GM21786 (cell line): ENCODE measurements at regions not wholly inside any gene's neighbourhood (a gene's known extent, or its start where the extent isn't known, plus 50 kb on each side); places are given as distances from the start of the nearest gene placed in this dataset.
A peak's percentile ranks its signal among the peaks of the same experiment; 100 is the strongest.

Experiments
- ATAC-seq: cut with Tn5 transposase; IDR thresholded peaks from one replicate; pipeline ENCODE4 v1.9.1; 2021; ENCODE audit not compliant: unreplicated experiment

DNA sequence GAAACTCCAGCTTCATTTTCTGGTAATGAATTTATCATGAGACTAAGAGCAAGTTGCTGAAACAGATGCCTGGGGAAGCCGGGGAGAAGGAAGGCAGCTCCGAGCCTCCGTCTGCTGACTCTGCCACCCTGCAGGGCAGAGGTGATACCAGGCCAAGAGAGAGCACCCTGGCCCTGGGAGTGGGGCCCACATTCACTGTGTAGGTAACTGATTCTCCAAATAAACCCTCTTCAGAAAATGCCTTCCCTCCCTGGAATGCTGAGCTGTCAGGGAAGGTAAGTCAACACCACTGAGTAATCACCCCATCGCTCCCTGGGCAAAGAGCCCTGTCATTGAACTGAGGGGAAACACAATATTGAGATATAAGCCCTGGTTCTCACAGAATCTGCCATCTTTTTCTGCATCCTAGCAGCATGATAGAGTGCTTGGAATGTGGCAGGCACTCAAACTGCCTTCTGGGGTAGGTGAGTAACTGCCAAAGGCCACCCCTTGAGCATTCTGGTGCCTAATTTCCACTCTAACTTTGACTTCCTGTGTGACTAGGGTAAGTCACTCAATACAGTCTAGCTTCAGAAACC lies 147.6 kb downstream of the SPATA19 start:
- no peak for ATAC-seq

DNA sequence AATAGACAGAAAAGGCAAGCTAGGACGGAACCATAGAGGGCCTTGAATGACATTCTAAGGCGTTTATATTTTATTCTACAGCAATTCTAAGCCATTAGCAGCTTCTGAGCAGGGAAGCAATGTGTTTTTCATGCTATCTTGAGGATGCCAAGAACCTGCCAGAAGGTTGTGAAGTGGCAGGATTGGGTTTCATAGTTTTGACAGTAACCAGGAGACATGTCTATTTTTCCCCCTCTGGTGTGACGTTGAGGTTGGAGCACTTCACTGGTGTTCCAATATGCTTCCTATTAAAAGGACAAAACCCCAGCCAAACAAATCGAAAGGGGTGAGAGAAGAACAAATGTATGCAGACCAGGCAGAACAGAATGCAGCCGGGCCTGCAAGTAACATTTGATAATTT lies 148.2 kb downstream of the SPATA19 start:
- ATAC-seq, result no peak

DNA sequence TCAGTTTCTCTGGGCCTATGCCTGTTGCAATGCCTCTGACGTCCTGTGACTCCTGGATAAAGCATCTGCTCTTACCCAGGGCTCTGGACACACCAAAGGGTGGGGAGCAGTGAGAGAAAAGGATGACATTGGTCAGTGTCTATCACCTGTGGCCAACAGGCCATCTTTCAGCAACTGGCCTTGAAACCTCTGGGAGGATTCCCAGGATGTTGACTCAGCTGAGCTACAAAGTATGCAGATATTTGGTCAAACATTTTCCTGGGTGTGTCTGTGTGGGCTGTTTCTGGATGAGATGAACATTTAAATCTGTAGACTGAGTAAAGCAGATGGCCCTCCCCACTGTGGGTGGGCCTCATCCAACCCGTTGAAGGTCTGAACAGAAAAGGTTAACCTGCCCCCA lies 149.9 kb downstream of the SPATA19 start:
- ATAC-seq, result no peak

DNA sequence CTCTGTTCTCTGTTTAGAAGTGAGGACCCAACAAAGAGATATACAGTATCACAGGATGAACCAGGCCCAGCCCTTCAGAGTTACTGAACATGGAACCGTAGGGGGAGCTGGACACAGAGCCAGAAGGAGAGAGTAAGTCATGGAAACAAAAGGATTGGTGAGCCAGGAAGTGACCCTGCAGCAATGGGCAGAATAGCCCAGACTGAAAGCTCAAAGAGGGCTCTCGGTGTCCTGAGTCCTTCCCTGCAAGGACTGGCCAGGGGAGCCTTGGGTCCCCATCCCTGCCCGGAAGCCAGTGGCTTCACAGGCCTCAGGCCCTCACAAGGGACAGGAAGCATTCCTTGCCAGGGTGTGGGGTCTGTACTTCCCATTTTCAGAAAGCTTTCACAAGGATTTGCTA lies 150.6 kb downstream of the SPATA19 start:
- no peak for ATAC-seq

DNA sequence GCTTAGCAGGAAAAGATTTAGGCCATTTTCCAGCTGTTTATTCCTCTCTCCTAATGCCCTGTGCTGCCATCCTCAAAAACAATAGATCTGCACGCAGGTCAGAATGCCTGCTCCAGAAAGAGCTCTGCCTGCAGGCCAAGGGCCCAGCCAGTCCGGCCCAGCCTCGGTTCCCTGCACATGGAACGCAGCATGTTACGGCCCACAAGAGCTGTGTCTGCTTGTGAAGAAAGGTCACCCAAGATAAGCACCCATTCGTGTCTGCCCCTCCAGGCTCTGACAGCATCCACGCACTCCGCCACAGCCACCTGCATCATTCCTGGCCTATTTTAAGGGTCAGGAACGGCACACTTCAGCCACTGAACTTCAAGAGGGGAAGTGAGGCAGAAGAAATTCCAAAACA lies 152.2 kb downstream of the SPATA19 start:
- ATAC-seq, result no peak

DNA sequence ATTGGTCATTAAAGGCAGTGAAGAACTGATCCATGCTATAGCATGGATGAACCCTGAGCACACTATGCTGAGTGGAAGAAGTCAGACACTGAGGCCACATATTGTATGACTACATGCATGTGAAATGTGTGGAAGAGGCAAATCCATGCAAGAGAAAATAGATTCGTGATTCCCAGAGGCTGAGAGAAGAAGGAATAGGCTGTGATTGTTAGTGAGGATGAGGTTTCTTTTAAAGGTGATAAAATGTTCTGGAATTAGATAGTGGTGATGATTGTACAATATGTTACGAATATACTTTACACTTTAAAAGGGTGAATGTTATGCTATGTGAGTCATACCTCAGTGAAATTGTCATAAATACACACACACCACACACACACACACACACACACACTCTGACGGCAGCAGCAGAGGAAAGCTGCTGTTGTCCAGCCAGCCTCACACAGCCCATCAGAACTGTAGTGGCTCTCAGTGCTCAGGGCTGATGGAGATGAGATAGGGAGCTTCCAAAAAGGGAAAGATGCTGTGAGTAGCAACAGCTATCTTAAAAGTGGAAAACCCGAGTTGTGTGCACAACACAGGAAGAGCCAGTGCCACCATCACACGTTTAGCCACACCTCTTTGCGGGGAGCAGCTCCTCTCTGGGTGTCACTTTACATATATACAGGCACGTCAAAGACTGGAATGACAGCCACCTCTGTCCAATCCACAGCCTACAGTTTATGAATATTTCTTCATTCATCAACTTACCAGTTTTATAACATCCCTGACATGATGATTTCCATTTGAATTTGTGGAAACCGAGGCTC lies 153.0 kb downstream of the SPATA19 start:
- no peak for ATAC-seq

DNA sequence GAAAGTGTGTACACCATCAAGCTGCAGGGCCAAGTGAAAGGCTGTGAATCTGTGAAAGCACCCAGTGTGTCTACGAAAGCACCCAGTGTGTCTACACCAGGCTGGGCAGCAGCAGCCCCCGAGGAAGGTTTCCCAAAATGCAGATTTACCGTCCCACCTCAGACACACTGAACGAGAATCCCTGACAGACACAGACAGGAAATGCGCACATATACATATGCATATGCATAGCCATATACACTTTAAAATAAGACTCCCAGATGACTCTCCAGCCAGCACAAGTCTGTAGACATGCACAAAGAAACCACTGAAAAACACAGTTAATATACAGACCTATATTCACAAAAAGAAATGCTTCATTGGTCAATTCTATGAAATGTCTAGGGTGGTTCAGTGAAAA lies 155.5 kb upstream of the OPCML start:
- no peak for ATAC-seq

DNA sequence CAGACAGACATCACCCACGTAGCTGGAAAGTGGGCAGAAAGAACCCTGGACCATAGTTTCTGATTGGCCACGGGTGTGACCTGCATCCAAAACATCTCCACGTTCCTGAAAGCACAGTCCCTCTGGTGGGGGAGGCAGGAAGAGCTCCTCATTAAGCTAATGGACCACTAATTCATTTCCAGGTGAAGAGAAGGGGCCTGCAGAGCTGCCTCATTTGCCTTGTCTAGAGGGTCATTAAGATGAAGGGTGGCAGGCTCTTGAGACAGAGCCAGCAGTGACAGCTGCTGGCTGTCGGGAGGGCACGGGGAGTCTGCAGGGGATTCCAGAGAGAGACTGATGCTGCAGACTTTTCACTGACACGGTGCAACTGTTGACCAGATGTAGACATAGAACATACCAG lies 149.6 kb upstream of the OPCML start:
- no peak for ATAC-seq

DNA sequence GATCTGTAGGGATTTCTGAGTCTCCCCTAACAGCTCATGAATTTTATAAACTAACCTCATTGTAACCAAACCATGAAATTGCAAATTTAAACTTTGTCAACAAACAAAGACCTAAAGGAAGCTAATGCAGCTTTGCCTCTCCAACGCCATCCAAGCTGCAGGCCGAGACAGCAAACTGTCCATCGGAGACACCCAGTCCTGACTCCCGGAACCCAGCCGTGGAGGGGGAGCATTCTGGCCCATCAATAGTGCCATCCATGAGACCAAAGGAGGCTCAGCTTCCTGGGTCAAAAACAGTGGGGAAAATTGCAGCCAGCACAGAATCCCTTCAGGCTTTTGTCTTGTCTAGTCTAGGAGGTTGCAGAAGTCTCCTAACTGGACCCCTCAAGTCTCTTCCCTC lies 147.6 kb upstream of the OPCML start:
- no peak for ATAC-seq

DNA sequence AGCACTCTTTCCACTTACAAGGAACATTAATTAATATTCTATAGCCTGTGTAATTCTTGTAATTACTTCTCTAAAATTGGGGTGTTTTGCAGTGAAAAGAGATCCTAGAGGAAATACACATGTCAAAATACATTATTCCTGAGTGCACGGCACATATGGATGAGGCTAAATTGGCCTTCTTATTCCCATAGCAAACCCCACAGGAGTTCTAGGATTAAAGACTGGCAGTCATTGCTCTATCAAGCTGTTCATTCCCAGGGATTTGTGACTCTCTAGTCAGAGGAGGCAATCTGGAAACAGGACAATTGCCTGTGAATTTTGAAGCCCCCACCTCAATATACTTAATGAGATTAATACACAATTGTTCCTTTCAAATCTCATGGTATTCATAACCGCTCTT lies 145.9 kb upstream of the OPCML start:
- no peak for ATAC-seq

DNA sequence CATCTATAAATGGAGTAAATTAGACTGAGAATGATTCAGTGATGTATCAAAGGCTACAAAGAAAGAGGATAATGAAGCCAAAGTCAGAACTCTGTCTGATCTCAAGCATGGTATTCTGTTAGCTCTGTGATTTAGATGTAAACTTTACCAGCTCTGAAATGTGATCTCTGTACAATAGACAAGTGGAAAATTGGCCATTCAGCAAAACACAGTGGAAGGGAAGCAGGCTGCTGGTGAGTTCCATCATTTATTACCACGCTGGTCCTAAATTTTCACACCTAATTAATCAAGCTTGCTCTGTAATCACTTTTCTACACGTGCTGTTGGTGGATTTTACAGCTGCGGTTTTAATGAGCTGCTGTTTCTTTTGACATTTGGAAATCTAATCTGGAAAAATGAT lies 145.1 kb upstream of the OPCML start:
- ATAC-seq, result no peak

DNA sequence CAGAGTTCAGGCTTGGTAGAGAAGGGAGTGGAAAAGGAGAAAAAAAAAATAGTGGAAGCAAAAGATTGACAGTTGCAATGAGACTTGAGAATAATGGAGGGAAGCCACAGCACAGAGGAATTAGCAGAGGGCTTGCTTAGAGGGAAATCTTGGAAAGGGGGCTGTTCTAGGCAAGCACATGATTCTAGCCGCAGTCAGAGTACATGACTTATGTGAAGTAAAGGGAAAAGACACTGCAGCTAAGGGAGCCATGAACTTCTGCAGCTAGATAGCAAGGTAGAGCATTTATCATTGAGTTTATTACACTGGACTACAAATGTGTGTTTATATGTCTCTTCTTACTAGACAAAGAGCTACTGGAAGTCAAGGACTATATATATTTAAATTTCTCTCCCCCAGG lies 144.0 kb upstream of the OPCML start:
- no peak for ATAC-seq

DNA sequence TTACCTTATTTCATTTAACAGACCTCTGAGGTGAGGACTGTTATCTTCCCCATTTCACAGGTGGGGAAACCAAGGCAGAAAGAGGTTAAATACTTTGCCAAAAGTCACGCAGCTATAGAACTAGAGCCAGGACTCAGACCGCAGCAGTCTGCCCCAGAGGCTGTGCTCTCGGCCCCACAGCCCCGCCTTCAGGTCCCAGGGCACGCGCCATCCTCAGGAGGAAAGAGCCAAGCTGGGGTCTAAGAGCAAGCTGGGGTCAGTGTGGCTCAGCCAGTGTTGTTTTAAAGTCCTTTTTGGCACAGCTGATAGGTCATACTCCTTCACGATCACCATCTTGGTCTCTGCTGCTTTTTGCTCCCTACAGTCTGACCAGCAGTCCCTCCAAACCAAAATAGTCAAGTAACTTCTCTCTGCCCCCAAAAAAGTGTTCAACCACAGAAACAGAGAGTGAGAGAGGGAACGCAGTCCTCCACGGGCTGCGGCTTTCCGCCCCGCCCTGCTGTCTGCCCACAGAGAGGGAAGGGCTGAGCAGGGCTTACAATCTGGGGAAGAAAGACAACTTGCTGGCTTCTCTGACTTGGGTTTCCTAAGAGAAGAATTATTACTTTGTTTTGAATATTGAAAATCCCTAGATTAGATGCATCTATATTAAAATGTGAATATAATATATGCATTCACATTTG lies 137.2 kb upstream of the OPCML start:
- ATAC-seq, result no peak

DNA sequence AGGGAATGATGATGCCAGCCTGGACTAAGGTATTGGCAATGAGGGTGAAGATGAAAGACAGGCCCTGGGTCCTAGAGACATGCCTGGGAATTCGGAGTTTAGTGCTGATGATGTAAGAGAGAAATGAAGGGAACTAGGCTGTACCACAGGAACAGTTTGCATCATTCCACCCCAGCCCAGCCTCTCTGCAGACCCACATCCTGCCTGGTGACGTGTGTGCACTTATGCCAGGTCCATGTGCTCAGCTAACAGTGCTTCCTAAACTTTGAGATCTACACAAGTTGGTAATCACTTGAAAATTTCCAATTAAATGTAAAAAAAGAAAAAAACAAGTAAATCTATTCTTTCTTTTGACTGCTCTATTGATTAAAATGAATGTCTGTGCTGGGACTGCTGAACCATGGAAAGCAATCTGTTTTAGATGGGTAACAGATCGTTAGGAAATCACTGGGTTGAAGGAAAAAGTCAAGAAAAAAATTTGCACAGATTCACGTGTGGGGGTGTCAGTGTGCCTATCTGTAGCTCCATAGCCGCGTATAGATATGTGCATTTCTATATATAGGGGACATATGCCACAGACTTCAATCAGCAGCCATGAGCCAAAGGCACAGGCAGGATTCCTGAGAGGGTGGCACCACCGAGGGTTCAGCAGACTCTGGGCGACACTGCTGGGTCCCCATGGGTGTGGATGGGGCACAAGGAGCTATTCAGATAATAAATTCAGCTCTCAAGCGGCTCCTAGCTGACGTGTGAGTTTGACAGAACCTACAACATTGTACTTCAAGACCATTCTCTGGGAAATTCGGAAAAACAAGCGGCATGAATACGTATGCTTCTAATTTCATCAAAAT lies 131.1 kb upstream of the OPCML start:
- no peak for ATAC-seq

DNA sequence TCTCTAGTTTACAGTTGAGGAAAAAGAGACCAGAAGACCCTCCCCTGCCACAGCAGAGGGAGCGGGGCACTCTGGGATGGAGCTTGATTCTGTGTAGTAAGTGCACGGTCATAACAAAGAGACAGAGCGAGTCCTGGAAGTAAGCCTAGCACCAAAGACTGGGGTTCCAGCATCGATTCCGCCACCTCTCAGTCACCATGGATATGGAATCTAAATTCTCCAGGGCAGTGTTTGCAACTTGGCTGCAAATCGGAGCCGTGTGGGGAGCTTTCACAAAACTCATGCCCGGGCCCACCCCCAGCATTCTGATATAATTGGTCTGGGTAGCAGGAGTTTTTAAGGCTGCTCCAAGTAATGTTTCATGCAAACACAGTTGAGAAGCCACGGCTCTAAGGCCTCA lies 129.5 kb upstream of the OPCML start:
- no peak for ATAC-seq

DNA sequence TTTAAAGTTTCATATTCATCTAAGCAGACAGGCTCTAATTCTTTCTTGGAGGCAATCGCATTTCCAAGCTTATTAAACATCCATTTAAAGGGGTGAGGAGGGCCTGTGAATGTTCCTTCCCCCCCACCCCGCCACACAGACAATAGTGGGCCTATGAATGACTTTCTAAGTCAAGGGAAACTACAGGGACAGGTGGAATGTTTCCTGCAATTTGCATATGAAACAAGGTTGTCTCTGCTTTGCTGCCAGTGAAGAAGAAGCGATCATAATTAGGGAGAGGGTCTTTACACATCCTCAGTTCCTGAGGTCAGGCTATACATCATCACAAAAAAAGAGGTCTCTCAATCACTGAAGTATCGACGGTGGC lies 127.9 kb upstream of the OPCML start:
- no peak for ATAC-seq

DNA sequence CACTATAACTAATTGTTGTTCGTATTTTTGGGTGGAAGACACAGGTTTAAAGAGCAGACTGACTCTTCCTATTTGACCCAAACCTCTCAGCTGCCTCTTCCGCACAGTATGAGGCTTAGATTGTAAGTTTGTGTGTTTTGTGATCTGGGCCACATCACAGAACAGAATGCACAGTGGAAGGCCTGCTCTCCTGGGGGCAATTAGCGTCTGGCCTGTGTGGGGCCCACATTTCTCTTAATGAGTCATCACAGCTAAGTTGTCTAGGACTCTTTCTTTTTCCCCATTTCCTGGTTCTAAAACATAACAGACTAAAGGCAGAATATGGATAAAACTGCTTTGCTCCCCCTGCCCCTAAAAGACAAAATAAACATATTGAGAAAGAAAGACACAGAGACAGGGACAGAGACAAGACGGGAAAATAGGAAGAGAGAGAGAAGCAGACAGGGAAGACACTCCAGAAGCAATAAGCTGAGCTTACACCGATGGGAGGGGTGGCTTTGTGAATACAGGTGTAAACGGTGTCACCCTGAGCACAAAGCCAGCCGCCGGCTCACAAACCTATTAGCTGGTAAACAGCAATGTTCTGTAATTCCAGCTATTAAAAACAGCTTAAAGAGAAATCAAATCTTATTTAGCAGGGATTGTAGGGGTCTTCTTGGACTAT lies 127.4 kb upstream of the OPCML start:
- peak; percentile 75 for ATAC-seq

DNA sequence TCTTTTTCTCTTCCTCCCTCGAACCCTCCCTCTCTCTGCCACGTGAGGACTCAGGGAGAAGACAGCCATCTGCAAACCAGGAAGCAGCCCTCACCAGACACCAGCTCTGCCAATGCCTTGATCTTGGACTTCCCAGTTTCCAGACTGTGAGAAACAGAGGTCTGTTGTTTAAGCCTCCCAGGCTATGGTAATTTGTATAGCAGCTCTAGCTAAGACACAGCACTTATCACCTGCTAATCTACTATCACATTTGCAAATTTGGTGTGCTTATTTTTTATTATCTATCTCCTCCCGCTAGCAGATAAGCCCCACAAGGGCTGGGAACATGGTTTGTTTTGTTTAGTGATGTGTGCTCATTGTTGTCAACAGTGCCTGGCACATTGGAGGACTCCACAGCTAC lies 124.8 kb upstream of the OPCML start:
- no peak for ATAC-seq

DNA sequence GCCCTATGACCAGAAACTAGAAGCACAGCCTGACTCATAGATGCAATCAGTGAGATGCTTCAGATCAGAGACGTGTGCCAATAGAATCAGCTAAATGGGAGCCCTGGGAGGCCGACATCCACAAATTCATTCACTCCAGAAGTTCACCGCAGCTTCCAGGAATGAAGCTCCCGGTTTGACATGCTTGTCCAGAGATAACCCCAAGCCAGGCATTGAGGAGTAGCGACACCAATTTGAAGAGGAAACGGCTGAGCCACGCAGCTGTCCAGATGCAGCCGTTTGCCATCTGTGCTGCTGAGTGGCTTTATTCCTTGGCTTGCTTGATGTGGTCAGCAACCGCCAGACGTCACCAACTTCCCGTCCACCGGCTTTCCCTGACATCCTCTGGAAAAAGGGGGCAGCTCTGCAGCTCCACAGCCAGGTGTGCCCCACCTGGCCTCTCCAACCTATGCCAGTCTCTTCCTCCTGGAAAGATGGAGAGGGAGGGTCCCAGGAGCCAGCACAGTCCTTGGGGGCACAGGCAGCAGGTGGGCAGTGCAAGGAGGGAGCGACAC lies 123.9 kb upstream of the OPCML start:
- ATAC-seq, result no peak

DNA sequence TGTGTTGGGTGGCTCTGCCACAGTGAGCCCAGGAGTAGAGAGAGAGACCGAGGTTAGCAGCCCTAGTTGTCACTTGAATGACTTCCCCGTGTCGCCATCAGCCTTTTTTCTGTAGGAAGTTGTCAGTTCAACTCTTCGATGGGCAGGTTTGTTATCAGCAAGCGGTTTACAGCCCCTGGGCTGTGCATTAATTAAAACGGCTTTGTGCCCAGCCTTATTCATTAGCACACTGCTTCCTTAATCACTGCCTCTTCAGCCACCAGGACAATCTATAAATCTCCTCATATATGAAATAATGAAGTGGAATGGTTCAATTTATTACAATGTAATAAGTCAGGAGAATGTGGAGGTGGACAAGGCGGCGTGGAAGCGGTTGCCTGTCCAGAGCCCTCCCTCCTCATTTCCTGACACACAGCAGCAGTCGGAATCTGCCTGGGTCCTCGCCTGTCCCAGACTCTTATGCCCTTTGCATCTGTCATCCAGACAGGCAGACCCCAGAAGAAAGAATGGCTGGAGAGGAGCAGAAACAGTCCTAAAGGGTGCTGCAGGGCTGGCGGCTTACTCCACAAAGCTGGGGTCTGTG lies 122.4 kb upstream of the OPCML start:
- ATAC-seq, result no peak
